HepG2 (cell line): ENCODE measurements at regions not wholly inside any gene's neighbourhood (a gene's known extent, or its start where the extent isn't known, plus 50 kb on each side); places are given as distances from the start of the nearest gene placed in this dataset.

ENCODE experiments used
- ADNP ChIP-seq: sonication (generic); formaldehyde crosslinking; IDR thresholded peaks from 2 replicates; pipeline ENCODE4 v1.4.0; 2020; ENCODE audit warnings: missing genetic modification reagents
- CREB1 ChIP-seq, 2 experiments: fragments of 450-650 bp in 1 of 2; IDR thresholded peaks; 2 replicates each; pipeline ENCODE4 v1.6.1; 2016 to 2017; ENCODE audit warnings: control low read depth in 1 of 2, mild to moderate bottlenecking in 1 of 2, missing compliant biosample characterization in 1 of 2, missing genetic modification characterization in 1 of 2
- ELF3 ChIP-seq: IDR thresholded peaks from 2 replicates; pipeline ENCODE4 v1.6.1; 2016; ENCODE audit warnings: missing genetic modification reagents, missing compliant biosample characterization
- FOXO4 ChIP-seq: sonication (generic); formaldehyde crosslinking; conservative IDR thresholded peaks from 2 replicates; pipeline ENCODE4 v1.8.1; 2023; ENCODE audit warnings: missing genetic modification reagents
- HDAC2 ChIP-seq: sonication (generic); formaldehyde crosslinking; IDR thresholded peaks from 2 replicates; pipeline ENCODE4 v1.4.0; 2020; ENCODE audit warnings: missing genetic modification reagents
- HINFP ChIP-seq: sonication (generic); formaldehyde crosslinking; IDR thresholded peaks from 2 replicates; pipeline ENCODE4 v1.4.0; 2020; ENCODE audit warnings: low read depth, mild to moderate bottlenecking, missing genetic modification reagents
- HNF4G ChIP-seq, 2 experiments: sonication (generic) in 1 of 2; formaldehyde crosslinking in 1 of 2; IDR thresholded peaks; 2 replicates each; pipeline versions ENCODE4 v1.4.0 to v1.6.1; 2011 to 2020; ENCODE audit warnings: borderline replicate concordance in 2 of 2, low read depth in 2 of 2, mild to moderate bottlenecking in 2 of 2, low read length in 1 of 2, missing genetic modification reagents in 1 of 2, moderate library complexity in 1 of 2
- ISX ChIP-seq: sonication (generic); formaldehyde crosslinking; conservative IDR thresholded peaks from 2 replicates; pipeline ENCODE4 v1.5.0; 2020; ENCODE audit warnings: missing genetic modification reagents
- KDM4B ChIP-seq: sonication (generic); formaldehyde crosslinking; IDR thresholded peaks from 2 replicates; pipeline ENCODE4 v1.4.0; 2020; ENCODE audit warnings: missing genetic modification reagents
- MED1 ChIP-seq: sonication (generic); formaldehyde crosslinking; IDR thresholded peaks from 2 replicates; pipeline ENCODE4 v1.4.0; 2020; ENCODE audit warnings: missing genetic modification reagents
- MYC ChIP-seq: sonication (generic); formaldehyde crosslinking; IDR thresholded peaks from 2 replicates; pipeline ENCODE4 v1.9.0; 2021; ENCODE audit warnings: missing genetic modification reagents, borderline replicate concordance
- NR2C2 ChIP-seq: sonication (generic); formaldehyde crosslinking; IDR thresholded peaks from 2 replicates; pipeline ENCODE4 v1.4.0; 2020; ENCODE audit warnings: missing genetic modification reagents, mild to moderate bottlenecking, moderate library complexity, borderline replicate concordance
- PHF21A ChIP-seq: sonication (generic); formaldehyde crosslinking; IDR thresholded peaks from 2 replicates; pipeline ENCODE4 v1.5.0; 2020; ENCODE audit warnings: mild to moderate bottlenecking, missing genetic modification reagents
- PHF8 ChIP-seq: sonication (generic); formaldehyde crosslinking; IDR thresholded peaks from 2 replicates; pipeline ENCODE4 v1.5.0; 2020; ENCODE audit warnings: missing genetic modification reagents
- SOX13 ChIP-seq, 3 experiments: fragments of 450-650 bp in 1 of 3; sonication (generic) in 1 of 3; formaldehyde crosslinking in 1 of 3; IDR thresholded peaks in 2 of 3; conservative IDR thresholded peaks in 1 of 3; 2 replicates each; pipeline versions ENCODE4 v1.5.0 to v1.6.1; 2016 to 2020; ENCODE audit warnings: antibody characterized with exemption in 1 of 3, mild to moderate bottlenecking in 1 of 3, missing compliant biosample characterization in 1 of 3, missing genetic modification reagents in 1 of 3, moderate library complexity in 1 of 3
- SOX6 ChIP-seq, 2 experiments: fragments of 450-650 bp in 1 of 2; sonication (generic) in 1 of 2; formaldehyde crosslinking in 1 of 2; IDR thresholded peaks; 2 replicates each; pipeline versions ENCODE4 v1.4.0 to v1.6.1; 2017 to 2020; ENCODE audit warnings: antibody characterized with exemption in 1 of 2, mild to moderate bottlenecking in 1 of 2, missing genetic modification reagents in 1 of 2
- ZC3H13 ChIP-seq: sonication (generic); formaldehyde crosslinking; IDR thresholded peaks from 2 replicates; pipeline ENCODE4 v1.8.1; 2023; ENCODE audit warnings: mild to moderate bottlenecking, missing genetic modification reagents, moderate library complexity
- ZNF225 ChIP-seq: sonication (generic); formaldehyde crosslinking; IDR thresholded peaks from 2 replicates; pipeline ENCODE4 v1.4.0; 2020; ENCODE audit warnings: mild to moderate bottlenecking, missing genetic modification reagents
- ZNF276 ChIP-seq: sonication (generic); formaldehyde crosslinking; IDR thresholded peaks from 2 replicates; pipeline ENCODE4 v1.4.0; 2020; ENCODE audit warnings: mild to moderate bottlenecking, low read depth, missing genetic modification reagents
- ZNF296 ChIP-seq: sonication (generic); formaldehyde crosslinking; conservative IDR thresholded peaks from 2 replicates; pipeline ENCODE4 v1.5.0; 2020; ENCODE audit warnings: mild to moderate bottlenecking, missing genetic modification reagents

- TF ChIP-seq ELF3 (CRISPR knock-in tag) (peak; percentile 35; the same call in 1 of the 2 replicates), FOXO4 (0 out of 2 replicates have a peak, but pooled peaks have one; percentile 12), SOX13 (IDR thresholded peaks at IDR 0.05) (peak; percentile 78), SOX13 (CRISPR knock-in tag; conservative IDR thresholded peaks at IDR 0.05 in 1 of 2, IDR thresholded peaks at IDR 0.05 in 1 of 2) (peak in 1 of 2 experiments; percentile 79; a peak in 2 of 4 replicates), ZNF296 (CRISPR knock-in tag) (0 out of 2 replicates have a peak, but pooled peaks have one; percentile 38), ZNF276 (0 out of 2 replicates have a peak, but pooled peaks have one; percentile 63), HINFP (CRISPR knock-in tag) (no peak), PHF8 (CRISPR knock-in tag) (peak; percentile 20; the same call in 1 of the 2 replicates), HDAC2 (peak; percentile 64; the same call in 1 of the 2 replicates), MED1 (CRISPR knock-in tag) (peak; percentile 75), CREB1 (IDR thresholded peaks at IDR 0.05) (no peak), CREB1 (CRISPR knock-in tag; IDR thresholded peaks at IDR 0.05) (no peak), MYC (CRISPR knock-in tag) (peak; percentile 63; the same call in 1 of the 2 replicates), NR2C2 (no peak), PHF21A (CRISPR knock-in tag) (peak; percentile 50), ADNP (CRISPR knock-in tag) (no peak), ZC3H13 (CRISPR knock-in tag) (no peak), KDM4B (CRISPR knock-in tag) (no peak), SOX6 (IDR thresholded peaks at IDR 0.05) (no peak), SOX6 (CRISPR knock-in tag; IDR thresholded peaks at IDR 0.05) (peak; percentile 91), ZNF225 (CRISPR knock-in tag) (no peak), ISX (CRISPR knock-in tag) (no peak), HNF4G (IDR thresholded peaks at IDR 0.05; ENCODE audit: borderline replicate concordance, low read depth, low read length) (peak; percentile 4; the same call in 1 of the 2 replicates), HNF4G (CRISPR knock-in tag; IDR thresholded peaks at IDR 0.05; ENCODE audit: borderline replicate concordance, low read depth) (no peak)
Observed at GRCh38 chr13:40477623-40478608, 188.5 kb downstream of the FOXO1 start (continued).
